ACHN (cell line): ENCODE measurements at regions not wholly inside any gene's neighbourhood (a gene's known extent, or its start where the extent isn't known, plus 50 kb on each side); places are given as distances from the start of the nearest gene placed in this dataset.
A peak's percentile ranks its signal among the peaks of the same experiment; 100 is the strongest.

Experiments used
- DNase-seq: peaks from one replicate; pipeline ENCODE4 v3.0.0-alpha.2; 2015
- in situ Hi-C: cut with HindIII; loops from 2 replicates; pipeline ENCODE4 v1.10.0; 2017; ENCODE audit warnings: low sequenced_read_pairs, low pct_ligation_motif_present, low pct_unique_long_range_greater_than_20kb

DNA sequence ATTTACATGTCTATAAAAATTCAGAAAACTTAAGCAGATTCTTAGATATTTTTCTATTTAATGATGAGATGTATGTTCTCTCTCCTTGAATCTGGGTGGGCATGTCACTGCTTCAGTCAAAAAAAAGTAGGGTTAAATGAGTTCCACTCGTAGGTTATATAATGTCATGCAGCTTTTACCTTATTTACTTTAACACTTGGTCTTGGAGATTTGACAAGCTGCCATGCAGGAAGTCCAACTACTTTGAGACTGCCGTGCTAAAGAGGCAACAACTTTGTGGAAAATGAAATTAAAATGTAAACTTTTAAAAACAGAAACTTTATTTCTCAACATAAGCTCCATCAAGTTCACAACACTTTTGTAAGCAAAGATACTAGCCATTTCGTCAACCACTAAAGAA lies 1336.0 kb upstream of the CDH8 start:
- in situ Hi-C loops = no loop called here

GRCh38 chr16:63365649-63366304 lies 1329.5 kb upstream of the CDH8 start:
- in situ Hi-C loops = no loop called here
- DNase-seq = no peak

More for the DNA sequence above, 1336.0 kb upstream of the CDH8 start:
- DNase-seq = no peak

- in situ Hi-C loops = no loop called here
- peak; percentile 36 for DNase-seq
Observed at GRCh38 chr16:63363738-63364137, 1327.5 kb upstream of the CDH8 start.

- in situ Hi-C loops = no loop called here
- DNase-seq = peak; percentile 71
Observed at GRCh38 chr16:63361032-63361624, 1324.9 kb upstream of the CDH8 start.

GRCh38 chr16:63349961-63350360 lies 1313.7 kb upstream of the CDH8 start:
- DNase-seq = no peak
- in situ Hi-C loops = no loop called here

GRCh38 chr16:63346000-63346399 lies 1309.8 kb upstream of the CDH8 start:
- in situ Hi-C loops = no loop called here

DNA sequence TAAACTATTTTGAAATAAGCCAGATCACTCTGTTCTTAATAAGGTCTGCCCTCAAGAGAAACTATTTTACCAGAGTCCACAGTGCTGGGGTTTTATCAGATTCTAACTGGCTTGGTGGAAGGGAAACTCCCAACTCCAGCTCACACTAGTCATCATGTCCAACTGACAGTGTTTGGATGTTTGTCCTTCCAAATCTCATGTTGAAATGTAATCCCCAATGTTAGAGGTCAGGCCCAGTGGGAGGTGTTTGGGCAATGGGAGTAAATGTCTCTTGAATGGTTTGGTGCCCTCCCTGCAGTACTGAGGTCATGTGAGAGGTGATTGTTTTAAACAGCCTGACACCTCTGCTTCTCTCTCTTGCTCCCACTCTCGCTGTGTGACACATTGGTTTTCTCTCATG lies 1301.0 kb upstream of the CDH8 start:
- DNase-seq = no peak
- in situ Hi-C loops = no loop called here

More at GRCh38 chr16:63346000-63346399, 1309.8 kb upstream of the CDH8 start:
- DNase-seq = no peak

GRCh38 chr16:63331111-63331510 lies 1294.9 kb upstream of the CDH8 start:
- no peak for DNase-seq
- in situ Hi-C loops = no loop called here

- no peak for DNase-seq
- in situ Hi-C loops = no loop called here
Observed at GRCh38 chr16:63326736-63327339, 1290.6 kb upstream of the CDH8 start.

DNA sequence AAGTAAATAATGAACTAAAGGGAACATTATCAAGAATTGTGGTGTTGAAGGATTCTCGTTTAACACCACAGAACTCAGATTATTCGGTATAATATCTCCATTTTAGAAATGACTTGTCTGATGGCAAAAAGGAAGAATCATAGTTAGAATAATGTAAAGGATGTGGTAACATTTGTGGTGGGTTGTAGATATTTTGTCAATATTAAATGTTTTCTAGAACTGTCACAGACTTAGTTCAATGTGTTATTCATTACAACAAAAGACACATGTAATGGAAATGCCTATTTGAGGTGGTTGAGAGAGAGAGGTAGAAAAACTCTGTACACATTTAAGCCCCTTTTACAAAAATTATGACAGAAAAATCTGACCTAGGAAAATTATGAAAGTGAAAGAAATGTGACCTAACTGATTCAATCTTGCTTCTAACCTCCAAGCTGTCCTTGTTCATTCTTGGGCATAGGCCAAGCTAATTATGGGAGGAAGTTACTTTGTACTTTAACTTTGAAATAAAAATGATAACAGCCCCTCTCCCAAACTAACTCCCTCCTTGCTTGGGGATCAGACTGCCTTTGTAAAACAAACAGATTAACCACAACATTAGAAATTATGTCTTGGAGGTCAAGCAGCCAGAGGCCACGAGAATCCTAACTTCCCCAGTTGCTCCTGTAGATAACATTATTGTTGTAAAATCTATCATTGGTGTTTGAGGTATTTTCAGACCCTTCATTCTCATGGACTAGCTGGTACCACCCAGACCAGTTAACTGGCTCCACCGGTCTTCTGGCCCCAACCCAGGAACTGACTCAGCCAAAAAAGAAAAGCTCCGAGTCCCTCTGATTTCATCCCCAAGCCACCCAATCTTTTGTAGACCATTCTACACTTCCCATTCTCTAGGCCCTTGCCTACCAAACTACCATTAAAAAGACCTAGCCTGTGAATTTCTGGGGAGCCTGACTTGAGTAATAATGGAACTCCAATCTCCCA lies 1287.8 kb upstream of the CDH8 start:
- in situ Hi-C loops = no loop called here
- no peak for DNase-seq

DNA sequence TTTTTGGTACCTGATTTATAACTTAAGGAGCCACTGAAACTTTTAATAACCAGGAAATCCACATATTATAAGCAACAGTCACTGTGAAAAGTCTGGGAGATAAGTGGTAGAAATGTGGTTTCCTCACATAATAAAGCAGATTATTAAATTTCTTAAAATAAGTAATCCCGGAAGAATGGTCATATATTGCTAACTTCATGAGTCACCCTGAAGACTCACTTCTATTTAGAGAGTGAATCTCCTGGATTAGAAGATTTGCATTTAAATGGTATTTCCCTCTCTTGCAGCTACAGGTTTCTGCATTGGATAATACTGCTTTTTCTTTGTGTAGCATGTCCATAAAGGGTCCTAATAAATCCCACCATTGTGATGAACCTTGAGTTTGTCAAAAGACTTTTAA lies 1286.8 kb upstream of the CDH8 start:
- no peak for DNase-seq
- in situ Hi-C loops = no loop called here

- no peak for DNase-seq
- in situ Hi-C loops = no loop called here
Observed at GRCh38 chr16:63315229-63315628, 1279.0 kb upstream of the CDH8 start.

- in situ Hi-C loops = no loop called here
Observed at GRCh38 chr16:63312346-63312745, 1276.1 kb upstream of the CDH8 start.

DNA sequence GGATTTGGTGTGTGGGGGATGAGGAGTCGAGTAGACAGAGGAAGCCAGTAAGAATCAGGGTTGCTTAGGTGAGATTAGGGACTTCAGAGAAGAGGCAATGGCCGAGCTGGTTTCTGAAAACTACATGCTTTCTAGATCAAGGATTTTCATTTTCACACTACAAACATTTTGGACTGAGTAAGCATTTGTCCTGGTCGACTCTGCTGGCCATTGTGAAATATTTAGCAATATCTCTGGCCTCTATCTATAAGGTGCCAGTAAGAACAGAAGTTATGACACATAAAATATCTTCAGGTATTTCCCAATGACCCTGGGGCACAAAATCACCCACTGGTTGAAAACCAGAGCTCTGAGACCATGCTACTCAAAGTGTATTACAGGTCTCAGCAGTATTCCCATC lies 1275.1 kb upstream of the CDH8 start:
- in situ Hi-C loops = no loop called here
- no peak for DNase-seq

More at GRCh38 chr16:63312346-63312745, 1276.1 kb upstream of the CDH8 start:
- DNase-seq = no peak

DNA sequence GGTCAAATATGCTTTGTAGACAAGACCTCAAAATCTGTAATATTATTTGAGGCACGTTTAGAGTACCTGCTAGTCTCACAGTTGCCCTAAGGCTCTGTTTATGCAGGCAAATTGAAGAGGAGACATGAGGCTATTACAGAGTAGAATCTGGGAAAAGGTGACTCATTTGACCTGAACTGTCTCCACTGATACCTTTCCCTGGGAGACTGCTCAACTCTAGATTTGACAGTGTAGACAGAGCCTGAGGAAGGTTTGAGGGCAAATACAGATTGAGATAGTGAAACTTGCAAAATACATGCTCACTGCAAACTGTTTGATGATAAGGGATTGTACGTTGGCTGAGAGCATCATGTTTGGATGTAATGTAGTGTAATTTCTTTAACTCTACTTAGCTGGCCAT lies 1266.6 kb upstream of the CDH8 start:
- in situ Hi-C loops = no loop called here
- DNase-seq = no peak

- no peak for DNase-seq
- in situ Hi-C loops = no loop called here
Observed at GRCh38 chr16:63301349-63301748, 1265.1 kb upstream of the CDH8 start.

- DNase-seq = no peak
- in situ Hi-C loops = no loop called here
Observed at GRCh38 chr16:63298993-63299392, 1262.8 kb upstream of the CDH8 start.

GRCh38 chr16:63292036-63292435 lies 1255.8 kb upstream of the CDH8 start:
- DNase-seq = no peak

More at GRCh38 chr16:63292036-63292435, 1255.8 kb upstream of the CDH8 start:
- in situ Hi-C loops = no loop called here
